ENCODE measurements at regions not wholly inside any gene's neighbourhood (a gene's known extent, or its start where the extent isn't known, plus 50 kb on each side); places are given as distances from the start of the nearest gene placed in this dataset.

- no peak overlapping the region for H3K4me2 ChIP-seq (ENCODE audit: control insufficient read depth, insufficient read depth)
- in situ Hi-C loops (cut with MboI) = no loop called here
- H3K36me3 ChIP-seq (ENCODE audit: control insufficient read depth in 2 of 2, insufficient read depth in 2 of 2, low read length in 1 of 2) = no peaks in the 10 kb centered on the region
- no peak overlapping the region for H3K4me3 ChIP-seq
- no peak overlapping the region for H3K27ac ChIP-seq (ENCODE audit: control insufficient read depth, insufficient read depth)
- ATAC-seq (no peak), FAIRE-seq (no peak), DNase-seq (ENCODE audit: low read depth, low spot score) (no peak)
- H2AFZ ChIP-seq (ENCODE audit: control insufficient read depth, low read depth, low read length) = no peak overlapping the region
- no peaks in the 10 kb centered on the region for H3K27me3 ChIP-seq (replicated peaks in 1 of 2; ENCODE audit: control insufficient read depth in 2 of 2, insufficient read depth in 2 of 2, low read length in 1 of 2)
- SMC1A ChIA-PET (ENCODE audit: uncharacterized antibody, unreplicated experiment) = interaction anchor here (0.6 to 1.8 kb wide), 7 partner anchors 12 to 1753 kb away, joined by 3 to 5 read pairs (median 3); no protein-coding TSS in a partner anchor
- no peaks in the 10 kb centered on the region for H4K20me1 ChIP-seq (ENCODE audit: control insufficient read depth, insufficient read depth)
- intact Hi-C loops (cut with micrococcal nuclease; ENCODE audit: unreplicated experiment) = no loop called here
- POLR2A ChIA-PET = no interaction called here
- no peaks in the 10 kb centered on the region for H3K9me3 ChIP-seq (replicated peaks; ENCODE audit: control insufficient read depth, insufficient read depth, low read length)
- no peaks in the 10 kb centered on the region for H3K79me2 ChIP-seq (ENCODE audit: control insufficient read depth, insufficient read depth, low read length)
- CTCF ChIA-PET = interaction anchor here (0.6 kb wide), 1 partner anchor 100 kb away, joined by 3 read pairs; no protein-coding TSS in a partner anchor
- RAD21 ChIA-PET (ENCODE audit: unreplicated experiment) = no interaction called here
- no peaks in the 10 kb centered on the region for H3K4me1 ChIP-seq (ENCODE audit: control insufficient read depth, insufficient read depth, low read length)
- WGBS (ENCODE audit: insufficient coverage, insufficient replicate concordance, low lambda C conversion rate, missing lambda C conversion rate) = 81% methylated on average over 5 of the region's 5 CpGs
- no peak overlapping the region for H3K9ac ChIP-seq (ENCODE audit: control insufficient read depth, insufficient read depth, low read length)
- BruUV-seq (replicated peaks) = no TSS peak
- TF ChIP-seq KLF5 (IDR thresholded peaks at IDR 0.05; ENCODE audit: partially characterized antibody) = no peak
- TF ChIP-seq ATF7 (IDR thresholded peaks at IDR 0.05; ENCODE audit: low read depth) = no peak
- TF ChIP-seq, protein P1, sequence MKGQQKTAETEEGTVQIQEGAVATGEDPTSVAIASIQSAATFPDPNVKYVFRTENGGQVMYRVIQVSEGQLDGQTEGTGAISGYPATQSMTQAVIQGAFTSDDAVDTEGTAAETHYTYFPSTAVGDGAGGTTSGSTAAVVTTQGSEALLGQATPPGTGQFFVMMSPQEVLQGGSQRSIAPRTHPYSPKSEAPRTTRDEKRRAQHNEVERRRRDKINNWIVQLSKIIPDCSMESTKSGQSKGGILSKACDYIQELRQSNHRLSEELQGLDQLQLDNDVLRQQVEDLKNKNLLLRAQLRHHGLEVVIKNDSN (IDR thresholded peaks at IDR 0.05; ENCODE audit: borderline replicate concordance, extremely low read length, insufficient read depth, low read depth, low read length) = no peak
- TF ChIP-seq, protein P2, sequence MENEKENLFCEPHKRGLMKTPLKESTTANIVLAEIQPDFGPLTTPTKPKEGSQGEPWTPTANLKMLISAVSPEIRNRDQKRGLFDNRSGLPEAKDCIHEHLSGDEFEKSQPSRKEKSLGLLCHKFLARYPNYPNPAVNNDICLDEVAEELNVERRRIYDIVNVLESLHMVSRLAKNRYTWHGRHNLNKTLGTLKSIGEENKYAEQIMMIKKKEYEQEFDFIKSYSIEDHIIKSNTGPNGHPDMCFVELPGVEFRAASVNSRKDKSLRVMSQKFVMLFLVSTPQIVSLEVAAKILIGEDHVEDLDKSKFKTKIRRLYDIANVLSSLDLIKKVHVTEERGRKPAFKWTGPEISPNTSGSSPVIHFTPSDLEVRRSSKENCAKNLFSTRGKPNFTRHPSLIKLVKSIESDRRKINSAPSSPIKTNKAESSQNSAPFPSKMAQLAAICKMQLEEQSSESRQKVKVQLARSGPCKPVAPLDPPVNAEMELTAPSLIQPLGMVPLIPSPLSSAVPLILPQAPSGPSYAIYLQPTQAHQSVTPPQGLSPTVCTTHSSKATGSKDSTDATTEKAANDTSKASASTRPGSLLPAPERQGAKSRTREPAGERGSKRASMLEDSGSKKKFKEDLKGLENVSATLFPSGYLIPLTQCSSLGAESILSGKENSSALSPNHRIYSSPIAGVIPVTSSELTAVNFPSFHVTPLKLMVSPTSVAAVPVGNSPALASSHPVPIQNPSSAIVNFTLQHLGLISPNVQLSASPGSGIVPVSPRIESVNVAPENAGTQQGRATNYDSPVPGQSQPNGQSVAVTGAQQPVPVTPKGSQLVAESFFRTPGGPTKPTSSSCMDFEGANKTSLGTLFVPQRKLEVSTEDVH (IDR thresholded peaks at IDR 0.05; ENCODE audit: low read depth, partially characterized antibody) = no peak
- TF ChIP-seq WRNIP1 (IDR thresholded peaks at IDR 0.05; ENCODE audit: borderline replicate concordance, low read depth, low read length) = no peak
- no peak for TF ChIP-seq HDGF (IDR thresholded peaks at IDR 0.05)
- no peak for TF ChIP-seq TCF12 (IDR thresholded peaks at IDR 0.05; ENCODE audit: low read depth, low read length)
- TF ChIP-seq, protein P3, sequence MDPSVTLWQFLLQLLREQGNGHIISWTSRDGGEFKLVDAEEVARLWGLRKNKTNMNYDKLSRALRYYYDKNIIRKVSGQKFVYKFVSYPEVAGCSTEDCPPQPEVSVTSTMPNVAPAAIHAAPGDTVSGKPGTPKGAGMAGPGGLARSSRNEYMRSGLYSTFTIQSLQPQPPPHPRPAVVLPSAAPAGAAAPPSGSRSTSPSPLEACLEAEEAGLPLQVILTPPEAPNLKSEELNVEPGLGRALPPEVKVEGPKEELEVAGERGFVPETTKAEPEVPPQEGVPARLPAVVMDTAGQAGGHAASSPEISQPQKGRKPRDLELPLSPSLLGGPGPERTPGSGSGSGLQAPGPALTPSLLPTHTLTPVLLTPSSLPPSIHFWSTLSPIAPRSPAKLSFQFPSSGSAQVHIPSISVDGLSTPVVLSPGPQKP (IDR thresholded peaks at IDR 0.05; ENCODE audit: low read depth, low read length) = no peak
- no peak for TF ChIP-seq STAT3 (IDR thresholded peaks at IDR 0.05; ENCODE audit: low read depth, low read length)
- no peak for TF ChIP-seq BCL11A (IDR thresholded peaks at IDR 0.05; ENCODE audit: low read depth, low read length)
- TF ChIP-seq, protein P4, sequence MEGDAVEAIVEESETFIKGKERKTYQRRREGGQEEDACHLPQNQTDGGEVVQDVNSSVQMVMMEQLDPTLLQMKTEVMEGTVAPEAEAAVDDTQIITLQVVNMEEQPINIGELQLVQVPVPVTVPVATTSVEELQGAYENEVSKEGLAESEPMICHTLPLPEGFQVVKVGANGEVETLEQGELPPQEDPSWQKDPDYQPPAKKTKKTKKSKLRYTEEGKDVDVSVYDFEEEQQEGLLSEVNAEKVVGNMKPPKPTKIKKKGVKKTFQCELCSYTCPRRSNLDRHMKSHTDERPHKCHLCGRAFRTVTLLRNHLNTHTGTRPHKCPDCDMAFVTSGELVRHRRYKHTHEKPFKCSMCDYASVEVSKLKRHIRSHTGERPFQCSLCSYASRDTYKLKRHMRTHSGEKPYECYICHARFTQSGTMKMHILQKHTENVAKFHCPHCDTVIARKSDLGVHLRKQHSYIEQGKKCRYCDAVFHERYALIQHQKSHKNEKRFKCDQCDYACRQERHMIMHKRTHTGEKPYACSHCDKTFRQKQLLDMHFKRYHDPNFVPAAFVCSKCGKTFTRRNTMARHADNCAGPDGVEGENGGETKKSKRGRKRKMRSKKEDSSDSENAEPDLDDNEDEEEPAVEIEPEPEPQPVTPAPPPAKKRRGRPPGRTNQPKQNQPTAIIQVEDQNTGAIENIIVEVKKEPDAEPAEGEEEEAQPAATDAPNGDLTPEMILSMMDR (IDR thresholded peaks at IDR 0.05 in 2 of 3, conservative IDR thresholded peaks at IDR 0.05 in 1 of 3; ENCODE audit: control insufficient read depth in 2 of 3, extremely low read depth in 1 of 3, insufficient read depth in 1 of 3, low read depth in 3 of 3, low read length in 3 of 3) = no peak
- TF ChIP-seq EGR1 (IDR thresholded peaks at IDR 0.05; ENCODE audit: borderline replicate concordance in 1 of 2, low read depth in 2 of 2, low read length in 2 of 2) = no peak
Measured at GRCh38 chr5:124812771-124813358, 66.4 kb upstream of the ZNF608 start.

Data from GM12878 (cell line).